Tibial nerve (tissue), 3 donors: ENCODE measurements at regions not wholly inside any gene's neighbourhood (a gene's known extent, or its start where the extent isn't known, plus 50 kb on each side); places are given as distances from the start of the nearest gene placed in this dataset.

Source experiments
- CTCF ChIP-seq, 5 experiments: fragments of 200-600 bp in 3 of 5; fragments of 450-650 bp in 2 of 5; sonication (generic) in 3 of 5; IDR thresholded peaks; one replicate each; pipeline ENCODE4 v1.5.1; 2016 to 2019; ENCODE audit warnings: antibody characterized with exemption in 5 of 5, mild to moderate bottlenecking in 3 of 5, moderate library complexity in 2 of 5
- POLR2A ChIP-seq, 2 donors: fragments of 450-650 bp; IDR thresholded peaks; one replicate each; pipeline ENCODE4 v1.6.1; 2017; ENCODE audit warnings: antibody characterized with exemption in 2 of 2, mild to moderate bottlenecking in 2 of 2, moderate library complexity in 2 of 2

- TF ChIP-seq CTCF (IDR thresholded peaks at IDR 0.05), result no peak
- no peak for TF ChIP-seq POLR2A (IDR thresholded peaks at IDR 0.05)
These were observed 876.5 kb downstream of the SUCLG1 start for GRCh38 chr2:83582589-83582988.
